GM12878 (cell line): ENCODE measurements at regions not wholly inside any gene's neighbourhood (a gene's known extent, or its start where the extent isn't known, plus 50 kb on each side); places are given as distances from the start of the nearest gene placed in this dataset.

Experiments
- ATAC-seq: fragments of 200-7000 bp; cut with Tn5 transposase; 3 replicates; pipeline ENCODE4 v1.9.1; 2020; ENCODE audit warnings: mild to moderate bottlenecking, moderate library complexity
- BruUV-seq: library from RNA; stranded (reverse); fragments of 400-500 nt; replicated peaks from 2 replicates; lab custom pipeline; 2021; lab: Mats Ljungman, UMichigan
- CTCF ChIA-PET: fragments of 300-600 bp; sonication (Branson Sonifier 250); formaldehyde crosslinking; extraction: SDS; loops from one replicate; lab custom pipeline; 2021; ENCODE audit warnings: inconsistent platforms; lab: Yijun Ruan, JAX
- POLR2A ChIA-PET: fragments of 350-600 bp; formaldehyde crosslinking; extraction: SDS; loops from one replicate; lab custom pipeline; 2021; ENCODE audit warnings: inconsistent platforms; lab: Charles Lee
- RAD21 ChIA-PET: fragments of 300-600 bp; sonication (Branson Sonifier 250); formaldehyde crosslinking; loops from one replicate; lab custom pipeline; 2023; ENCODE audit warnings: antibody characterized with exemption; ENCODE audit not compliant: unreplicated experiment; lab: Charles Lee
- SMC1A ChIA-PET: fragments of 300-600 bp; sonication (Branson Sonifier 250); formaldehyde crosslinking; loops from one replicate; lab custom pipeline; 2023; ENCODE audit not compliant: unreplicated experiment, uncharacterized antibody; lab: Charles Lee
- DNase-seq: peaks from one replicate; pipeline ENCODE4 v3.0.0-alpha.2; 2011; ENCODE audit warnings: low read depth, low spot score
- FAIRE-seq: peaks from 3 replicates; lab custom pipeline; 2011; peaks lifted over from hg19 to GRCh38; lab: Jason Lieb, UNC
- H2AFZ ChIP-seq: 2 replicates; pipeline ENCODE4 v1.6.0; 2011; ENCODE audit warnings: low read depth, low read length, control low read depth; ENCODE audit not compliant: control insufficient read depth
- H3K27ac ChIP-seq: 2 replicates; pipeline ENCODE4 v1.5.1; 2011; ENCODE audit warnings: control low read depth; ENCODE audit not compliant: control insufficient read depth, insufficient read depth
- H3K27me3 ChIP-seq, 2 experiments: replicated peaks in 1 of 2; 2 replicates each; pipeline versions ENCODE4 v1.6.0 to v1.6.1; 2011; ENCODE audit warnings: low read length in 1 of 2; ENCODE audit not compliant: control insufficient read depth in 2 of 2, insufficient read depth in 2 of 2
- H3K36me3 ChIP-seq, 2 experiments: 2 replicates each; pipeline ENCODE4 v1.5.1; 2011; ENCODE audit warnings: low read length in 1 of 2; ENCODE audit not compliant: control insufficient read depth in 2 of 2, insufficient read depth in 2 of 2
- H3K4me1 ChIP-seq: 2 replicates; pipeline ENCODE4 v1.6.1; 2011; ENCODE audit warnings: mild to moderate bottlenecking, low read length, moderate library complexity, mixed read lengths; ENCODE audit not compliant: control insufficient read depth, insufficient read depth
- H3K4me2 ChIP-seq: 2 replicates; pipeline ENCODE4 v1.6.0; 2011; ENCODE audit warnings: control low read depth; ENCODE audit not compliant: control insufficient read depth, insufficient read depth
- H3K4me3 ChIP-seq: fragments of 200-600 bp; sonication (generic); 2 replicates; pipeline ENCODE4 v1.5.1; 2016
- H3K79me2 ChIP-seq: 2 replicates; pipeline ENCODE4 v1.6.0; 2011; ENCODE audit warnings: low read length; ENCODE audit not compliant: control insufficient read depth, insufficient read depth
- H3K9ac ChIP-seq: 2 replicates; pipeline ENCODE4 v1.8.0; 2011; ENCODE audit warnings: low read length, control low read depth, mixed read lengths; ENCODE audit not compliant: control insufficient read depth, insufficient read depth
- H3K9me3 ChIP-seq: replicated peaks from 3 replicates; pipeline ENCODE4 v1.5.1; 2011; ENCODE audit warnings: mild to moderate bottlenecking, low read length; ENCODE audit not compliant: control insufficient read depth, insufficient read depth
- H4K20me1 ChIP-seq: 2 replicates; pipeline ENCODE4 v1.6.0; 2011; ENCODE audit not compliant: control insufficient read depth, insufficient read depth
- HDGF ChIP-seq: fragments of 450-650 bp; IDR thresholded peaks from 2 replicates; pipeline ENCODE4 v1.6.1; 2016; ENCODE audit warnings: antibody characterized with exemption
- IRF3 ChIP-seq: fragments of 450-650 bp; IDR thresholded peaks from 2 replicates; pipeline ENCODE4 v1.6.1; 2014; ENCODE audit warnings: mild to moderate bottlenecking
- KDM1A ChIP-seq: fragments of 200-600 bp; sonication (generic); IDR thresholded peaks from 2 replicates; pipeline ENCODE4 v1.6.1; 2016; ENCODE audit warnings: borderline replicate concordance
- NRF1 ChIP-seq: conservative IDR thresholded peaks from 2 replicates; pipeline ENCODE4 v1.6.1; 2011; ENCODE audit warnings: mild to moderate bottlenecking, low read depth, low read length, improper control_type of control experiment
- POLR2AphosphoS2 ChIP-seq: IDR thresholded peaks from 2 replicates; pipeline ENCODE4 v1.6.1; 2011; ENCODE audit warnings: low read depth, mild to moderate bottlenecking, low read length, improper control_type of control experiment, moderate library complexity
- RCOR1 ChIP-seq: conservative IDR thresholded peaks from 2 replicates; pipeline ENCODE4 v1.6.1; 2012; ENCODE audit warnings: low read depth, low read length, improper control_type of control experiment
- RFX5 ChIP-seq: IDR thresholded peaks from 2 replicates; pipeline ENCODE4 v1.6.1; 2011; ENCODE audit warnings: low read depth, low read length, improper control_type of control experiment
- SMARCA5 ChIP-seq: fragments of 450-650 bp; IDR thresholded peaks from 2 replicates; pipeline ENCODE4 v1.6.1; 2017; ENCODE audit warnings: mild to moderate bottlenecking
- TCF12 ChIP-seq: IDR thresholded peaks from 2 replicates; pipeline ENCODE4 v1.6.1; 2011; ENCODE audit warnings: low read depth, mild to moderate bottlenecking, low read length
- ZBTB33 ChIP-seq: fragments of 450-650 bp; IDR thresholded peaks from 2 replicates; pipeline ENCODE4 v1.6.1; 2017; ENCODE audit warnings: mild to moderate bottlenecking
- ZNF207 ChIP-seq: fragments of 450-650 bp; IDR thresholded peaks from 2 replicates; pipeline ENCODE4 v1.6.1; 2014; ENCODE audit warnings: antibody characterized with exemption, mild to moderate bottlenecking, borderline replicate concordance
- ZSCAN29 ChIP-seq: fragments of 450-650 bp; IDR thresholded peaks from 2 replicates; pipeline ENCODE4 v1.6.1; 2017; ENCODE audit warnings: mild to moderate bottlenecking, moderate library complexity
- WGBS: methylation state at CpG from one replicate; pipeline ENCODE4 v1.1.6; 2016; ENCODE audit warnings: low lambda C conversion rate; ENCODE audit not compliant: insufficient replicate concordance, insufficient coverage; ENCODE audit errors: missing lambda C conversion rate; 5-methylcytosine and 5-hydroxymethylcytosine counted together
- in situ Hi-C: fragments of 300-500 bp; cut with MboI; formaldehyde crosslinking; loops from 9 replicates; pipeline ENCODE4 v1.14.3; 2018; ENCODE audit warnings: mixed read lengths
- intact Hi-C: fragments of 100-400 bp; cut with micrococcal nuclease; formaldehyde crosslinking; loops from one replicate; pipeline ENCODE4 v1.14.2; 2022; ENCODE audit not compliant: unreplicated experiment

- 30% methylated on average over 13 of the region's 13 CpGs for WGBS
- H2AFZ ChIP-seq: no peak overlapping the region
- ChIA-PET RAD21 (no interaction called here), POLR2A (no interaction called here), SMC1A (no interaction called here), CTCF (no interaction called here)
- H3K9ac ChIP-seq: no peak overlapping the region
- H3K4me2 ChIP-seq: no peak overlapping the region
- in situ Hi-C loops: no loop called here
- H4K20me1 ChIP-seq: no peaks in the 10 kb centered on the region
- no peaks in the 10 kb centered on the region for H3K79me2 ChIP-seq
- H3K27me3 ChIP-seq: peaks cover 0 to 1% of the 10 kb centered on the region in 2 experiments; a peak in 1 of 4 replicates
- TF ChIP-seq ZNF207 (no peak), RCOR1 (no peak), KDM1A (no peak), HDGF (no peak), TCF12 (no peak), ZSCAN29 (no peak), SMARCA5 (no peak)
- TF ChIP-seq, all 136 proteins: peak for 0
- no peaks in the 10 kb centered on the region for H3K4me1 ChIP-seq
- no peak overlapping the region for H3K27ac ChIP-seq
- no peak for ATAC-seq
- intact Hi-C loops: no loop called here
- FAIRE-seq: no peak
- H3K9me3 ChIP-seq: no peaks in the 10 kb centered on the region; the same call in 2 of the 3 replicates
- H3K36me3 ChIP-seq: no peaks in the 10 kb centered on the region
- H3K4me3 ChIP-seq: no peak overlapping the region
- no TSS peak for BruUV-seq
- DNase-seq: no peak
Observed at GRCh38 chr18:76567835-76568445, 72.9 kb upstream of the ZNF516 start.

GRCh38 chr18:76566987-76567386, 71.9 kb upstream of the ZNF516 start:
- no TSS peak for BruUV-seq
- Histone ChIP-seq H2AFZ (no peak overlapping the region), H3K9me3 (no peaks in the 10 kb centered on the region; the same call in 1 of the 3 replicates), H3K4me1 (no peaks in the 10 kb centered on the region), H3K36me3 (no peaks in the 10 kb centered on the region), H3K4me2 (no peak overlapping the region), H3K79me2 (no peaks in the 10 kb centered on the region), H3K9ac (no peak overlapping the region), H3K27me3 (peaks cover 0 to 1% of the 10 kb centered on the region in 2 experiments; a peak in 1 of 4 replicates), H4K20me1 (no peaks in the 10 kb centered on the region), H3K27ac (no peak overlapping the region), H3K4me3 (no peak overlapping the region)
- WGBS: 19% methylated on average over 5 of the region's 5 CpGs
- FAIRE-seq: no peak
- ATAC-seq: no peak
- intact Hi-C loops (no loop called here), in situ Hi-C loops (no loop called here)
- CTCF ChIA-PET: no interaction called here
- SMC1A ChIA-PET: no interaction called here
- POLR2A ChIA-PET: no interaction called here
- DNase-seq: no peak
- TF ChIP-seq RFX5 (no peak), NRF1 (no peak), IRF3 (no peak), ZSCAN29 (no peak), POLR2AphosphoS2 (no peak), ZBTB33 (no peak), HDGF (no peak), KDM1A (no peak)
- RAD21 ChIA-PET: no interaction called here
